G401 (cell line): ENCODE measurements at regions not wholly inside any gene's neighbourhood (a gene's known extent, or its start where the extent isn't known, plus 50 kb on each side); places are given as distances from the start of the nearest gene placed in this dataset.

Experiments used
- DNase-seq: peaks from one replicate; pipeline ENCODE4 v3.0.0-alpha.2; 2015; ENCODE audit warnings: low spot score
- in situ Hi-C: cut with HindIII; loops from 2 replicates; pipeline ENCODE4 v1.10.0; 2016; ENCODE audit warnings: low sequenced_read_pairs, mixed read lengths

- no peak for DNase-seq
- in situ Hi-C loops: no loop called here
Observed at GRCh38 chr3:152176241-152176640, 92.5 kb upstream of the MBNL1 start.

GRCh38 chr3:152176998-152177397 is 91.7 kb upstream of the MBNL1 start:
- in situ Hi-C loops: no loop called here
- DNase-seq: no peak

GRCh38 chr3:152177757-152178156 is 91.0 kb upstream of the MBNL1 start:
- in situ Hi-C loops: no loop called here

GRCh38 chr3:152183473-152183872 is 85.3 kb upstream of the MBNL1 start:
- in situ Hi-C loops: no loop called here
- peak; percentile 49 for DNase-seq

More at GRCh38 chr3:152177757-152178156, 91.0 kb upstream of the MBNL1 start:
- DNase-seq: no peak

GRCh38 chr3:152184971-152185686 is 83.6 kb upstream of the MBNL1 start:
- DNase-seq: no peak
- in situ Hi-C loops: no loop called here

GRCh38 chr3:152185891-152186630 is 82.7 kb upstream of the MBNL1 start:
- in situ Hi-C loops: no loop called here
- DNase-seq: no peak

GRCh38 chr3:152190636-152191183 is 78.0 kb upstream of the MBNL1 start:
- in situ Hi-C loops: no loop called here

GRCh38 chr3:152192050-152192449 is 76.7 kb upstream of the MBNL1 start:
- no peak for DNase-seq
- in situ Hi-C loops: no loop called here

More at GRCh38 chr3:152190636-152191183, 78.0 kb upstream of the MBNL1 start:
- no peak for DNase-seq

- DNase-seq: no peak
- in situ Hi-C loops: no loop called here
Observed at GRCh38 chr3:152192936-152193672, 75.6 kb upstream of the MBNL1 start.

GRCh38 chr3:152193673-152194267 is 75.0 kb upstream of the MBNL1 start:
- no peak for DNase-seq
- in situ Hi-C loops: no loop called here

GRCh38 chr3:152195206-152195605 is 73.5 kb upstream of the MBNL1 start:
- in situ Hi-C loops: no loop called here
- DNase-seq: no peak

- in situ Hi-C loops: no loop called here
- DNase-seq: no peak
Observed at GRCh38 chr3:152196782-152197181, 71.9 kb upstream of the MBNL1 start.

GRCh38 chr3:152197451-152197850 is 71.3 kb upstream of the MBNL1 start:
- in situ Hi-C loops: no loop called here
- no peak for DNase-seq

- in situ Hi-C loops: no loop called here
- DNase-seq: no peak
Observed at GRCh38 chr3:152197937-152198336, 70.8 kb upstream of the MBNL1 start.

- in situ Hi-C loops: no loop called here
- DNase-seq: no peak
Observed at GRCh38 chr3:152198665-152199064, 70.1 kb upstream of the MBNL1 start.

- DNase-seq: no peak
- in situ Hi-C loops: no loop called here
Observed at GRCh38 chr3:152199102-152199840, 69.5 kb upstream of the MBNL1 start.

- in situ Hi-C loops: no loop called here
- no peak for DNase-seq
Observed at GRCh38 chr3:152200476-152201420, 68.0 kb upstream of the MBNL1 start.
